Liver (tissue), 3 donors: ENCODE measurements at regions not wholly inside any gene's neighbourhood (a gene's known extent, or its start where the extent isn't known, plus 50 kb on each side); places are given as distances from the start of the nearest gene placed in this dataset.

Experiments
- RAD21 ChIP-seq, 2 donors: IDR thresholded peaks; 2 replicates each; pipeline ENCODE4 v1.6.1; 2016; ENCODE audit warnings: antibody characterized with exemption in 2 of 2, mild to moderate bottlenecking in 2 of 2
- SP1 ChIP-seq: IDR thresholded peaks from 2 replicates; pipeline ENCODE4 v1.6.1; 2018; ENCODE audit warnings: antibody characterized with exemption, mild to moderate bottlenecking
- TAF1 ChIP-seq: conservative IDR thresholded peaks from 2 replicates; pipeline ENCODE4 v1.6.1; 2016; ENCODE audit warnings: antibody characterized with exemption, mild to moderate bottlenecking
- YY1 ChIP-seq: IDR thresholded peaks from 2 replicates; pipeline ENCODE4 v1.6.1; 2016; ENCODE audit warnings: antibody characterized with exemption, mild to moderate bottlenecking
- ZBTB33 ChIP-seq: IDR thresholded peaks from 2 replicates; pipeline ENCODE4 v1.6.1; 2016; ENCODE audit warnings: antibody characterized with exemption
- TF ChIP-seq, protein P1 (sequence below): fragments of 150-350 bp; IDR thresholded peaks from 2 replicates; pipeline ENCODE4 v1.5.1; 2017; ENCODE audit warnings: improper control_type of control experiment, low read depth, low read length; ENCODE audit not compliant: missing input control
- donor health status: healthy.
- donor health status: healthy.

- TF ChIP-seq, protein P1, sequence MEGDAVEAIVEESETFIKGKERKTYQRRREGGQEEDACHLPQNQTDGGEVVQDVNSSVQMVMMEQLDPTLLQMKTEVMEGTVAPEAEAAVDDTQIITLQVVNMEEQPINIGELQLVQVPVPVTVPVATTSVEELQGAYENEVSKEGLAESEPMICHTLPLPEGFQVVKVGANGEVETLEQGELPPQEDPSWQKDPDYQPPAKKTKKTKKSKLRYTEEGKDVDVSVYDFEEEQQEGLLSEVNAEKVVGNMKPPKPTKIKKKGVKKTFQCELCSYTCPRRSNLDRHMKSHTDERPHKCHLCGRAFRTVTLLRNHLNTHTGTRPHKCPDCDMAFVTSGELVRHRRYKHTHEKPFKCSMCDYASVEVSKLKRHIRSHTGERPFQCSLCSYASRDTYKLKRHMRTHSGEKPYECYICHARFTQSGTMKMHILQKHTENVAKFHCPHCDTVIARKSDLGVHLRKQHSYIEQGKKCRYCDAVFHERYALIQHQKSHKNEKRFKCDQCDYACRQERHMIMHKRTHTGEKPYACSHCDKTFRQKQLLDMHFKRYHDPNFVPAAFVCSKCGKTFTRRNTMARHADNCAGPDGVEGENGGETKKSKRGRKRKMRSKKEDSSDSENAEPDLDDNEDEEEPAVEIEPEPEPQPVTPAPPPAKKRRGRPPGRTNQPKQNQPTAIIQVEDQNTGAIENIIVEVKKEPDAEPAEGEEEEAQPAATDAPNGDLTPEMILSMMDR = no peak
- TF ChIP-seq ZBTB33 (no peak), YY1 (no peak), TAF1 (no peak), SP1 (no peak), RAD21 (IDR thresholded peaks at IDR 0.05) (no peak)
Measured at GRCh38 chr2:5895284-5895683, 203.1 kb downstream of the SOX11 start.
